HG02759 (cell line): ENCODE measurements at regions not wholly inside any gene's neighbourhood (a gene's known extent, or its start where the extent isn't known, plus 50 kb on each side); places are given as distances from the start of the nearest gene placed in this dataset.
"Not testable (repeated sequence)": the region's sequence is repeated elsewhere in the genome, so short reads cannot be mapped to it uniquely, and the experiment has no call there.

Experiments used
- ATAC-seq: cut with Tn5 transposase; IDR thresholded peaks from one replicate; pipeline ENCODE4 v1.9.1; 2021; ENCODE audit warnings: mild to moderate bottlenecking, moderate library complexity; ENCODE audit not compliant: unreplicated experiment

- ATAC-seq: no peak
Measured at GRCh38 chr14:48319823-48320222, 644.4 kb upstream of the MDGA2 start.

GRCh38 chr14:48304729-48305128 is 629.3 kb upstream of the MDGA2 start:
- no peak for ATAC-seq

- no peak for ATAC-seq
Measured at GRCh38 chr14:48289701-48290100, 614.3 kb upstream of the MDGA2 start.

- ATAC-seq: not testable (repeated sequence)
Measured at GRCh38 chr14:48285217-48285616, 609.8 kb upstream of the MDGA2 start.

GRCh38 chr14:48275301-48275700 is 599.9 kb upstream of the MDGA2 start:
- no peak for ATAC-seq

GRCh38 chr14:48274826-48275225 is 599.4 kb upstream of the MDGA2 start:
- ATAC-seq: no peak

- ATAC-seq: not testable (repeated sequence)
Measured at GRCh38 chr14:48267926-48268325, 592.5 kb upstream of the MDGA2 start.

- not testable (repeated sequence) for ATAC-seq
Measured at GRCh38 chr14:48266201-48266600, 590.8 kb upstream of the MDGA2 start.

GRCh38 chr14:48261436-48261835 is 586.0 kb upstream of the MDGA2 start:
- ATAC-seq: no peak

- not testable (repeated sequence) for ATAC-seq
Measured at GRCh38 chr14:48260394-48261295, 585.2 kb upstream of the MDGA2 start.

- not testable (repeated sequence) for ATAC-seq
Measured at GRCh38 chr14:48259876-48260275, 584.5 kb upstream of the MDGA2 start.

GRCh38 chr14:48259232-48259631 is 583.8 kb upstream of the MDGA2 start:
- not testable (repeated sequence) for ATAC-seq

GRCh38 chr14:48258703-48259102 is 583.3 kb upstream of the MDGA2 start:
- ATAC-seq: not testable (repeated sequence)

- no peak for ATAC-seq
Measured at GRCh38 chr14:48253020-48253419, 577.6 kb upstream of the MDGA2 start.

- ATAC-seq: no peak
Measured at GRCh38 chr14:48251290-48251689, 575.9 kb upstream of the MDGA2 start.

- ATAC-seq: no peak
Measured at GRCh38 chr14:48250575-48250974, 575.2 kb upstream of the MDGA2 start.

- no peak for ATAC-seq
Measured at GRCh38 chr14:48247977-48248376, 572.6 kb upstream of the MDGA2 start.

- no peak for ATAC-seq
Measured at GRCh38 chr14:48243900-48244299, 568.5 kb upstream of the MDGA2 start.

- no peak for ATAC-seq
Measured at GRCh38 chr14:48229091-48229490, 553.7 kb upstream of the MDGA2 start.

GRCh38 chr14:48193893-48194292 is 518.5 kb upstream of the MDGA2 start:
- no peak for ATAC-seq

- ATAC-seq: not testable (repeated sequence)
Measured at GRCh38 chr14:48149624-48150023, 474.2 kb upstream of the MDGA2 start.

- no peak for ATAC-seq
Measured at GRCh38 chr14:48140804-48141203, 465.4 kb upstream of the MDGA2 start.

- ATAC-seq: no peak
Measured at GRCh38 chr14:48129472-48129871, 454.1 kb upstream of the MDGA2 start.
